Astrocyte (in vitro differentiated cells and primary cell): ENCODE measurements at regions not wholly inside any gene's neighbourhood (a gene's known extent, or its start where the extent isn't known, plus 50 kb on each side); places are given as distances from the start of the nearest gene placed in this dataset.
A peak's percentile ranks its signal among the peaks of the same experiment; 100 is the strongest.

ENCODE experiments used
- DNase-seq: peaks from one replicate; pipeline ENCODE4 v3.0.0-alpha.2; 2010; ENCODE audit warnings: low read depth
- FAIRE-seq: peaks from 2 replicates; lab custom pipeline; 2011; peaks lifted over from hg19 to GRCh38; lab: Jason Lieb, UNC
- H2AFZ ChIP-seq: 2 replicates; pipeline ENCODE4 v1.6.0; 2012; ENCODE audit warnings: low read depth, low read length, inconsistent platforms
- H3K27ac ChIP-seq: 2 replicates; pipeline ENCODE4 v1.5.1; 2011; ENCODE audit warnings: low read depth, low read length, inconsistent platforms
- H3K27me3 ChIP-seq: 2 replicates; pipeline ENCODE4 v1.6.0; 2011; ENCODE audit warnings: low read length, inconsistent platforms; ENCODE audit not compliant: insufficient read depth
- H3K36me3 ChIP-seq: 2 replicates; pipeline ENCODE4 v1.5.1; 2011; ENCODE audit warnings: low read length, inconsistent platforms; ENCODE audit not compliant: insufficient read depth
- H3K4me1 ChIP-seq: 2 replicates; pipeline ENCODE4 v1.5.1; 2011; ENCODE audit warnings: low read length, inconsistent platforms; ENCODE audit not compliant: insufficient read depth
- H3K4me2 ChIP-seq: 2 replicates; pipeline ENCODE4 v1.6.0; 2012; ENCODE audit warnings: low read length, inconsistent platforms
- H3K4me3 ChIP-seq: 2 replicates; pipeline ENCODE4 v1.5.1; 2011; ENCODE audit warnings: low read depth, mild to moderate bottlenecking, low read length, inconsistent platforms; ENCODE audit not compliant: insufficient read depth
- H3K79me2 ChIP-seq: 2 replicates; pipeline ENCODE4 v1.6.0; 2012; ENCODE audit warnings: mild to moderate bottlenecking, low read length, inconsistent platforms; ENCODE audit not compliant: insufficient read depth
- H3K9ac ChIP-seq: 2 replicates; pipeline ENCODE4 v1.6.0; 2012; ENCODE audit warnings: mild to moderate bottlenecking, low read length, inconsistent platforms
- H3K9me3 ChIP-seq: 2 replicates; pipeline ENCODE4 v1.5.1; 2012; ENCODE audit warnings: low read depth, mild to moderate bottlenecking, low read length, inconsistent platforms; ENCODE audit not compliant: insufficient read depth
- H4K20me1 ChIP-seq: 2 replicates; pipeline ENCODE4 v1.6.0; 2012; ENCODE audit warnings: low read length, inconsistent platforms; ENCODE audit not compliant: insufficient read depth
- H3K27ac Mint-ChIP-seq: one replicate; pipeline ENCODE4 v1.8.0; 2021; ENCODE audit warnings: mild to moderate bottlenecking, mixed read lengths; ENCODE audit not compliant: unreplicated experiment
- H3K27me3 Mint-ChIP-seq: one replicate; pipeline ENCODE4 v1.8.0; 2021; ENCODE audit warnings: low read depth, mixed read lengths; ENCODE audit not compliant: unreplicated experiment
- H3K36me3 Mint-ChIP-seq: one replicate; pipeline ENCODE4 v1.8.0; 2021; ENCODE audit warnings: low read depth, mixed read lengths; ENCODE audit not compliant: unreplicated experiment
- H3K4me1 Mint-ChIP-seq: one replicate; pipeline ENCODE4 v1.8.0; 2021; ENCODE audit warnings: low read depth, mixed read lengths; ENCODE audit not compliant: unreplicated experiment
- H3K4me3 Mint-ChIP-seq: one replicate; pipeline ENCODE4 v1.8.0; 2021; ENCODE audit warnings: mild to moderate bottlenecking, moderate library complexity, mixed read lengths; ENCODE audit not compliant: unreplicated experiment
- H3K9me3 Mint-ChIP-seq: one replicate; pipeline ENCODE4 v1.8.0; 2021; ENCODE audit warnings: mild to moderate bottlenecking, mixed read lengths; ENCODE audit not compliant: unreplicated experiment
- EZH2 ChIP-seq: IDR thresholded peaks from 2 replicates; pipeline ENCODE4 v1.6.1; 2012; ENCODE audit warnings: mild to moderate bottlenecking, low read length, inconsistent platforms; ENCODE audit not compliant: insufficient read depth
- TF ChIP-seq, protein P1 (sequence below): IDR thresholded peaks from 2 replicates; pipeline ENCODE4 v1.5.1; 2011; ENCODE audit warnings: low read depth, mild to moderate bottlenecking, inconsistent platforms, low read length, moderate library complexity; ENCODE audit not compliant: insufficient read depth

DNA sequence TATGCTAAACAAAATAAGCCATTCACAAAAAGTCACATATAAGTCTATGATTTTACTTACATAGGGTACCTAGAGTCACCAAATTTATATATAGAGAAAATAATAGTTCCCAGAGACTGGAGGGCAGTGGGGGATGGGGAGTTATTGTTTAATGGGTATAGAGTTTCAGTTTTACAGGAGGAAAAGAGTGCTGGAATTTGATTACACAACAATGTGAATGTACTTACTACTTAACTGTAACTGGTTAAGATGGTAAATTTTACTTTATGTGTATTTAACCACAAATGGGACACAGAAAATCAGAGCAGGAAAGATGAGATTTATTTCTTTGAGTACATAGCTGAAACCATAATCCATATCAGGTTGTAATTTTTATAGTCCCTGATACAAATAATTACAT lies 144.4 kb downstream of the TMA16 start:
- no peak for FAIRE-seq
- Histone ChIP-seq H3K79me2 (no peaks in the 10 kb centered on the region), H3K27me3 (no peaks in the 10 kb centered on the region), H3K4me1 (no peaks in the 10 kb centered on the region), H3K4me2 (no peak overlapping the region), H3K9ac (no peak overlapping the region), H3K9me3 (no peaks in the 10 kb centered on the region), H2AFZ (no peak overlapping the region), H3K4me3 (no peak overlapping the region), H3K36me3 (no peaks in the 10 kb centered on the region), H4K20me1 (no peaks in the 10 kb centered on the region), H3K27ac (no peak overlapping the region)
- H3K27ac Mint-ChIP-seq = no peak overlapping the region
- DNase-seq = no peak
- no peak overlapping the region for H3K4me3 Mint-ChIP-seq
- H3K27me3 Mint-ChIP-seq = no peaks in the 10 kb centered on the region
- no peaks in the 10 kb centered on the region for H3K36me3 Mint-ChIP-seq
- TF ChIP-seq, protein P1, sequence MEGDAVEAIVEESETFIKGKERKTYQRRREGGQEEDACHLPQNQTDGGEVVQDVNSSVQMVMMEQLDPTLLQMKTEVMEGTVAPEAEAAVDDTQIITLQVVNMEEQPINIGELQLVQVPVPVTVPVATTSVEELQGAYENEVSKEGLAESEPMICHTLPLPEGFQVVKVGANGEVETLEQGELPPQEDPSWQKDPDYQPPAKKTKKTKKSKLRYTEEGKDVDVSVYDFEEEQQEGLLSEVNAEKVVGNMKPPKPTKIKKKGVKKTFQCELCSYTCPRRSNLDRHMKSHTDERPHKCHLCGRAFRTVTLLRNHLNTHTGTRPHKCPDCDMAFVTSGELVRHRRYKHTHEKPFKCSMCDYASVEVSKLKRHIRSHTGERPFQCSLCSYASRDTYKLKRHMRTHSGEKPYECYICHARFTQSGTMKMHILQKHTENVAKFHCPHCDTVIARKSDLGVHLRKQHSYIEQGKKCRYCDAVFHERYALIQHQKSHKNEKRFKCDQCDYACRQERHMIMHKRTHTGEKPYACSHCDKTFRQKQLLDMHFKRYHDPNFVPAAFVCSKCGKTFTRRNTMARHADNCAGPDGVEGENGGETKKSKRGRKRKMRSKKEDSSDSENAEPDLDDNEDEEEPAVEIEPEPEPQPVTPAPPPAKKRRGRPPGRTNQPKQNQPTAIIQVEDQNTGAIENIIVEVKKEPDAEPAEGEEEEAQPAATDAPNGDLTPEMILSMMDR = no peak
- TF ChIP-seq EZH2 = no peak
- H3K4me1 Mint-ChIP-seq = no peaks in the 10 kb centered on the region
- H3K9me3 Mint-ChIP-seq = peaks cover 2% of the 10 kb centered on the region

DNA sequence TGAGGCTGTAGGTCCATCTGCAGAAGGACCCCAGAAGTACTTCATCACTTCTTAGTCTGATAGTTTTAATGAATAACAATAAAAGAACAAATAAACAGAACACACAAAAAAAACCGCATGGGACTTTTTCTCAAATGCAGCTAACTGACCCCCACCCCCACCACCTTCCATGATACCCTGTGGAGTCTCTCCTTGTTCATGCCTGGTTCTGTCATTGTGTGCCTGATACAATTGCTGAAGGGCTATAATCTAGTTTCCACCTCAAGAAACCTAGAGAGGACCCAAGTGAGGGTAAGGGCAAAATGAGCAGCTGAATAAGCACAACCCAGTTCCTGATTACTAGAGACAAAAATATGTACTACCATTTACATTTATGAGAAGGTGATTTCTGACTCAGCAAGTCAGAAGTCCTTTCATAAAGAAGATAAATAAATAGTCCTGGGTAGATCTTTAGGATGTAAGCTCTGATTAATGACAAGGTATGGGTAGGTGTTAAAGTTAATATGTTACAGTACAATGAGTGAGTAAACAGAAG lies 155.1 kb downstream of the TMA16 start:
- TF ChIP-seq, protein P1 = no peak
- TF ChIP-seq EZH2 = no peak
- FAIRE-seq = no peak
- Histone ChIP-seq H3K27ac (no peak overlapping the region), H3K27me3 (no peaks in the 10 kb centered on the region), H3K4me1 (peaks cover 3% of the 10 kb centered on the region), H3K9ac (no peak overlapping the region), H3K36me3 (no peaks in the 10 kb centered on the region), H3K79me2 (no peaks in the 10 kb centered on the region), H3K4me3 (no peak overlapping the region), H4K20me1 (no peaks in the 10 kb centered on the region), H2AFZ (no peak overlapping the region), H3K4me2 (no peak overlapping the region), H3K9me3 (peaks cover 4% of the 10 kb centered on the region)
- Mint-ChIP-seq H3K9me3 (peaks cover 10% of the 10 kb centered on the region), H3K27me3 (no peaks in the 10 kb centered on the region), H3K36me3 (no peaks in the 10 kb centered on the region), H3K27ac (no peak overlapping the region), H3K4me1 (no peaks in the 10 kb centered on the region), H3K4me3 (no peak overlapping the region)
- peak; percentile 15 for DNase-seq

DNA sequence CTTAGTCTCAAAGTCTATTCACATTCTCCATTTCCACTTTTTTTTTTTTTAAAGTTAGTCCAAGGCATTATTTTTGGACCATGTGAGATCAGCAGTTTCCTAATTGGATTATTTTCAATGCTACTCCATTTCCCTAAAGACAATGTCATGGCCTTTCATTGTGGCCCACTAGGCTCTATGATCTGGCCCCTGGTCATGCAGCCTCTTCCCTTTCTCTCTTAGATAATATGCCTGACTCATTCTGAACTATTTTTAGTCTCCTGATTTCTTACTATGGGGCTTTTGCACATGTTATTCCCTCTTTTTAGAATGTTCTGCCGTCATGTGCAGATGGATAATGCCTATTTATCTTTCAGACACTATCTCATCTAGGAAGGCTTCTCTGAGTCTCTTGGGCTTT lies 157.3 kb downstream of the TMA16 start:
- Histone ChIP-seq H3K4me2 (no peak overlapping the region), H3K9me3 (no peaks in the 10 kb centered on the region), H3K27ac (no peak overlapping the region), H2AFZ (no peak overlapping the region), H3K4me3 (no peak overlapping the region), H3K79me2 (no peaks in the 10 kb centered on the region), H3K36me3 (no peaks in the 10 kb centered on the region), H3K4me1 (peaks cover 3% of the 10 kb centered on the region), H3K27me3 (no peaks in the 10 kb centered on the region), H3K9ac (no peak overlapping the region), H4K20me1 (no peaks in the 10 kb centered on the region)
- Mint-ChIP-seq H3K36me3 (no peaks in the 10 kb centered on the region), H3K27ac (no peak overlapping the region), H3K27me3 (no peaks in the 10 kb centered on the region), H3K4me1 (no peaks in the 10 kb centered on the region), H3K9me3 (peaks cover 5% of the 10 kb centered on the region), H3K4me3 (no peak overlapping the region)
- DNase-seq (no peak), FAIRE-seq (no peak)
- TF ChIP-seq, protein P1 = no peak
- no peak for TF ChIP-seq EZH2
